HCT116 (cell line): ENCODE measurements at regions not wholly inside any gene's neighbourhood (a gene's known extent, or its start where the extent isn't known, plus 50 kb on each side); places are given as distances from the start of the nearest gene placed in this dataset.

Experiments
- ATF3 ChIP-seq: IDR thresholded peaks from 2 replicates; pipeline ENCODE4 v1.6.1; 2012
- CTCF ChIP-seq, 3 experiments: fragments of 200-600 bp in 1 of 3; sonication (generic) in 1 of 3; IDR thresholded peaks in 2 of 3; conservative IDR thresholded peaks in 1 of 3; 2 replicates each; pipeline ENCODE4 v1.5.1; 2012 to 2017; ENCODE audit warnings: low read depth in 2 of 3, low read length in 2 of 3, antibody characterized with exemption in 1 of 3, borderline replicate concordance in 1 of 3, control low read depth in 1 of 3, mild to moderate bottlenecking in 1 of 3, mixed read lengths in 1 of 3, mixed run types in 1 of 3, moderate library complexity in 1 of 3; ENCODE audit not compliant: insufficient read depth in 1 of 3
- EZH2 ChIP-seq: fragments of 200-600 bp; sonication (generic); IDR thresholded peaks from 2 replicates; pipeline ENCODE4 v1.6.1; 2017; ENCODE audit warnings: antibody characterized with exemption, mixed run types
- EZH2phosphoT487 ChIP-seq: fragments of 200-600 bp; IDR thresholded peaks from 2 replicates; pipeline ENCODE4 v1.6.1; 2018; ENCODE audit warnings: antibody characterized with exemption, borderline replicate concordance
- MAX ChIP-seq: IDR thresholded peaks from 2 replicates; pipeline ENCODE4 v1.6.1; 2012
- POLR2A ChIP-seq: IDR thresholded peaks from 2 replicates; pipeline ENCODE4 v1.7.0; 2011; ENCODE audit warnings: borderline replicate concordance; ENCODE audit not compliant: insufficient read depth, insufficient read length; ENCODE audit errors: extremely low read depth
- POLR2AphosphoS5 ChIP-seq: IDR thresholded peaks from 2 replicates; pipeline ENCODE4 v1.6.1; 2011; ENCODE audit warnings: mild to moderate bottlenecking, low read depth, low read length, moderate library complexity
- REST ChIP-seq: IDR thresholded peaks from 2 replicates; pipeline ENCODE4 v1.6.1; 2012; ENCODE audit warnings: low read depth
- ZFX ChIP-seq: fragments of 450-650 bp; IDR thresholded peaks from 2 replicates; pipeline ENCODE4 v1.6.1; 2017

DNA sequence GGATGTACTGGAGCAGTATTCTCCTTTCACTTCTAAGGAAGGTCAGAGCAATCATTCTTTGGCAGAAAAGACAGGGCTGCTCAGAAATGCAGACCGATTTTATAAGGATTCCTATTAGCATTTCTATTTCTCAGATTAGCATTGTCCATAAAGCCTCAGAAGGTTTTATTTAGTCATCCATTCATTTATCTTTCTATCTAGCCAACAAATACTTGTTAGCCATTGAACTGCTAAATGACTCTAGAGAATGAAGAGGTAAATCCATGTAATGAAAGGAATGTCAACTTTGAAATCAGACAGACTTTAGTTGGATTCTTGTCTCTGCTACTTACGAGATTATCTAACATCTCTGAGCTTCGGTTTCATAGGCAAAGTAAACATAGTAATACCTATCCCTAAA lies 165.2 kb downstream of the SLC25A46 start:
- TF ChIP-seq CTCF (IDR thresholded peaks at IDR 0.05 in 2 of 3, conservative IDR thresholded peaks at IDR 0.05 in 1 of 3; ENCODE audit: borderline replicate concordance in 1 of 3, insufficient read depth in 1 of 3, low read depth in 2 of 3, low read length in 2 of 3) (no peak), ZFX (no peak), POLR2A (no peak), MAX (no peak), EZH2phosphoT487 (no peak), POLR2AphosphoS5 (no peak), EZH2 (no peak), REST (no peak), ATF3 (no peak)
